GM21528 (cell line): ENCODE measurements at regions not wholly inside any gene's neighbourhood (a gene's known extent, or its start where the extent isn't known, plus 50 kb on each side); places are given as distances from the start of the nearest gene placed in this dataset.

Source experiments
- ATAC-seq: cut with Tn5 transposase; IDR thresholded peaks from one replicate; pipeline ENCODE4 v1.9.1; 2021; ENCODE audit warnings: mild to moderate bottlenecking, moderate library complexity; ENCODE audit not compliant: unreplicated experiment, low FRiP score

DNA sequence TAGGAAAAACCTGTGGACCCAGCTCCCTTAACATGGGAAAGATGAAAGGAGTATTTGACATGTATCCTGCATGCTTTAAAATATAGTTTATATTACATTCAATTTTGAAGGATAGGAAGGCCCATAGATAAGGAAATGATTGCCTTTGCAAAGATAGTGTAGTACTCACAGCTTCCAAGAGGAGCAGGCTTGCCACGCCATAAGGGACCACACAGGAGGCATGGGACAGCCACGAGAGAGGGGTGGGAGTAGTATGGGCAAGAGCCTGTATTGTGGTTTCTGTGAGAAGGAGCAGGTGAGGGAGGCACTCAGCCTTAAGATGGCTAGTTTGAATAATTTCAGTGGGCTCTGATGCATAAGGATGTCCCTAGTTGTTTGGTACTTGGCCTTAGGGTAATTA is 740.3 kb downstream of the SATB2 start:
- ATAC-seq = no peak

DNA sequence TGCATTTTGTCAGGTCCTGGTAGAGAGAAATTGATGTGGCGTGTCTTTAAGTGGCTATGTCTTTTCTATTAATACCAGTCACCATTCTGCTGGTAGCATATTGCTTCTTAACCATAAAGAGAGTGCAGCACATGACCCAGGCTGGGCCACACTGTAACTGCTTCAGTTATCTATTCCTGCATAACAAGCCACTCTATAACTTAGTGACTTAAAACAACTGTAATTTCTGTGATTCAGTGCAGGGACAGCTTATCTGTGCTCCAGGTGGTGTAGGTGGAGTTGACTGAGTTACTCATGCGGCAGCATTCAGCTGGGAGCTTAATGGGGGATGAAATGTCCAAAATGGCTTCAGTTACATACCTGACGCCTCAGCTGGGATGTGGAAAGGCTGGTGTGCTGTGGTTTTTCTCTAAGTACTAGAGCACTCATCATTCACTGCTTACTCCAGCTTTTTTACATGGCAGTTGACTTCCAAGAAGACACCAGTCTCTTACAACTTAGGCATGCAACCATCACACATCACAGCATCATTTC is 742.4 kb downstream of the SATB2 start:
- ATAC-seq = no peak

- no peak for ATAC-seq
Measured at GRCh38 chr2:198712485-198712884, 745.3 kb downstream of the SATB2 start.

- ATAC-seq = no peak
Measured at GRCh38 chr2:198711484-198711883, 746.3 kb downstream of the SATB2 start.

DNA sequence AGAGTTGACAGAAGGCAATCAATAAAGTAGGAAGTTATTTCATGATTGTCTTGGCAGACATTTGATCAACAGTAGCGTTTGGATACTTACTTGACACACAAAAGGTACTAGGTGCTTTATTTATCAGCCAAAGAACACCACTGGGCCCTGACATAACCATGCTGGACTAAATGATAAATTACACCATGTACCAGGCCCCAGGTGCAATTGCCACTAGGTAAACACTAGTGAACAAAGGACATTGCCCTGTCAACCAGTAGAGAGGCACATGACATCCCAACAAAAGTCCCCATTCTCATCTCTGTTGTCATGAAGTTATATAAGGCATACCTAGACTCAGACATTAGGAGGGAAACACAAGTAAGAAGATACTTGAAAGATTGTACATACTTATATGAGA is 747.2 kb downstream of the SATB2 start:
- no peak for ATAC-seq

DNA sequence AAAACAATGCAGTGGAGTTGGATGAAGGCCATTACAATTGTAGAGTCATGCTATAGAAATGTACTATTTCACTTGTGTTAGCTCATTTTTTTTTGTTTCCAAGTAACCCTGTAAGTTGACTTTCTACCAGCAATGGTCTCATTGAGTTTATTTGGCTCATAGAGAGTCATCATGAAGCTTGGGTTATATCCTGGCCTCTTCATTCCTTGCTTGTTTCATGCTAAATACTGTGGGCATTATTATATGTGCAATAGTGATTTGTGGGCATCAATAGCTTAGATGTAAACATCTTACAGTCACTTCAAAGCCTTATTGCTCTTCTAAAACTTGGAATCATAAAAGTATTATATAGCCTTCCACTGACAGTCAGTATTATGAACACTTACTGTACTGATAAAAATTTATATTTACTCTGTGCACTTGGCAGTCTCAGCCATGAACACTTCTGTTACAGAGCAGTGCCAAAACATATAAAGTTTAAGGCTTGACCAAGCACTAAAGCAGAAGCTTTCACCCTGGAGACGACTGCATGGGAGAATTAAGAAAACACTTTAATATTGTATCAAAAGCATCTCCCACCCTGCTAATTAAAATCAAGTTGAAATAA is 751.2 kb downstream of the SATB2 start:
- ATAC-seq = no peak

GRCh38 chr2:198703281-198703680 is 754.5 kb downstream of the SATB2 start:
- ATAC-seq = no peak

DNA sequence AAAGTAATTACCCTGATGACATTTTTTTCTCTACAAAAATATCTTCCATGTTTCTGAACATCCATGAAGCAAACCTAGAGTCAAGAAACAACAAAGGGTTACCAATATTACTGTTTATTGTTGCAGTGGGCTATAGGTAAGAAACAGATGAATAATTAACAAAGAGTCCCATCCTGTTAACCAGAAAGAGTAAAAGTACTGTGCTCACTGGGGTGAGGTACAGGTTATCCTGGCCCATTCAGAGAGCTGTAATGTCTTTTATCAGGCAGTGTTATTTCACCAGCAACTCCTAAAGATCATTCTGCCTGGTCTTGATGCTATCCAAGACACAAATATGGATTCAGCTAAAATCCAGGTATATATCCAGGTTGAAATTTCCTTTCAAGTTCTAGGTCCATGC is 754.9 kb downstream of the SATB2 start:
- ATAC-seq = no peak

DNA sequence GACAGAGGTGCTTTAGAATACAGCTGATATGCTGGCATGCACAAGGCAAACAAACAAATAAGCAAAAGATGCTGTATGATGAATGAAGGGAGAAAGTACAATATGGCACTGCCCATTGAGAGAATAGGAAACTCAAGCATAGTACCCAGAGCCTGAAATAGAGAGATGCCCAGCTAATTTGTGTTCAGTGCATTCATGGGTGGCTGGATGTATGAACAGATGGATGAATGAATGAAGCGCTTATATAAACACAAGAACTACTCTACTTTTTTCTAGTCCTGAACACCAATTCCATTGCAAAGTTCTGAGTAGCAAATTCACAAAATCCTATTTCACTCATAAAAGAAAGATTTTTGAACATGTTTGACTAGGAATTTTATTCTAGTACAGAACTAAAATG is 756.3 kb downstream of the SATB2 start:
- no peak for ATAC-seq

GRCh38 chr2:198700319-198700718 is 757.4 kb downstream of the SATB2 start:
- ATAC-seq = no peak

DNA sequence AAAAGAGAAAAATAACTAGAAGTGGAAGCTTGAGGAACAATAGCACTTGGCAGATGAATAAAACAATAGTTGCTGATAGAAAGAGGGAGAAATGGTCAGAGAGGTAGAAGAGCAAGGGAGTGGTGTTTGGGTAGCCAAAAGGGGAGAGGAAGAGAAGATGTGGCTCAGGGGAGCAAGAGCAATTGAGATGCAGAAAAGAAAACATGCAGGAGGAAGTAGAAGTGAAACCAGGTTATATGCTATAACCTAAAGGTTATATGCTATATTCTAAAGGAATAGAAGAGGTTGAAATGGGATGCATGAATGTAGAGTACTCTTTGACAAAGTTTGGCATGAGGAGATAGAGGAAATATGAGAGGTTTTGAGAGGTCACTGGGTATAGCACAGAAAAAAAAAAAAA is 759.5 kb downstream of the SATB2 start:
- ATAC-seq = no peak

- ATAC-seq = no peak
Measured at GRCh38 chr2:198697794-198698193, 759.9 kb downstream of the SATB2 start.

- ATAC-seq = no peak
Measured at GRCh38 chr2:198697218-198697617, 760.5 kb downstream of the SATB2 start.

DNA sequence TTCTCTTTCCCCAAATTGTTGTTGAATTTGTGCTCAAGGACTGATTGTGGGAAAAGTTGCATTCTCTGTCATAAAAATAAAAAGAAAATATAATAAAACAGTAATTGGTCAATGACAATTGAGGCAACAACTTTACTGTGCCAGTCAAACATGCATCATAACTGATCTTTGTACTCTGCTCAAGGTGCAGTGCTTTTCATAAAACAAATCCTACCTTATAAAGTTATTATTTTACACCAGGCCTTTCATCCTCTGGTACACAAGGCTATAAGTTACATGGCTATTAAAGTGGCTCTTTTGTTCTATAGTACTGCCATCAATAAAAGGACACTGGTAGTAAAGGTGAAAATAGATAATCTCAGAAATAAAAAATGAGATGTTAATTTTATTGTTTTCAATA is 761.9 kb downstream of the SATB2 start:
- no peak for ATAC-seq

DNA sequence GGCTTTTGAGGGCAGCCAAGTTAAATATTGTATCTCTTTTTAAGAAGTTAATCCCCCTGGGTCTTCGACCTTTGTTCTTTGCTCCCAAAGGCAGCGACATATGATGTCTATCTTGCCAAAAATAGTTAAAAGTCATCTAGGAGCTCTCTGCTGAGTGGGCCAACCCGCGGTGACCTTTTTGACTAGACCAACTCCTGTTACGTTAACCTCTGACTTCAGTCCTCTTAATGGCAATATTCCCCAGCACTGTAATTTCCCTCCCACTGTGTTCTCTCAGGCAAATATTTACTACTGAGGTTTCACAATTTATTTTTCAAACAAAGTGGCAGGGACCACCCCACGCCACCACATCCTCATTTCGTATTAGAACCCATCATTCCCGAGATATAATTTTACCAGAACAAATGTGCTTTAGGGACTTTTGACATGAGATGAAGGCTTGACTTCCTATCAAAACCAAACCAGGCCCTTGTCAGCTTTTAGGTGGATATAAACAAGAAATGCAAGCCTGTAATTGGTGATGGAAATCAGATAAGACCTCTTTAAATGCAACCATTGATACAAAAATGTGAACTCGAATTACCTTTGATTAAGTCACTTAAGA is 764.7 kb downstream of the SATB2 start:
- ATAC-seq = no peak

GRCh38 chr2:198691236-198691635 is 766.5 kb downstream of the SATB2 start:
- ATAC-seq = no peak

GRCh38 chr2:198664321-198664720 is 793.4 kb downstream of the SATB2 start:
- ATAC-seq = no peak

DNA sequence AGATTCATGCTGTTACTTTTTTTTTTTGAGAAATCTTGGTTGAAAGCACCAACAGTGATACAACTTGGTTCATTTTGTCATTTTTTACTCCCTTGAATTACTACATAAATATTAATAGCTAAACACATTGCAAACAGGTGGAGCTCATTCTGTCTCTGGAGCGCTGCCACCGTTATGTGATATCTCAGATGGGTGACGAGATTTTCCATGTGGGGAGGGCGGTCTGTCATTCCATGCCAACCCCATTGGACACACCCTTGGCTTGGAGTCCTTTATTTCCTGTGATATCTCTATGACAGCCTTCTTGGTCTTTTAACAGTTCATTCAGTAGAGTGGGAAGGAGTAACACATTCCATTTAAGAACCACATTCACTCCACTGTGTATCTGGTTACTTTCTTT is 794.8 kb downstream of the SATB2 start:
- no peak for ATAC-seq

DNA sequence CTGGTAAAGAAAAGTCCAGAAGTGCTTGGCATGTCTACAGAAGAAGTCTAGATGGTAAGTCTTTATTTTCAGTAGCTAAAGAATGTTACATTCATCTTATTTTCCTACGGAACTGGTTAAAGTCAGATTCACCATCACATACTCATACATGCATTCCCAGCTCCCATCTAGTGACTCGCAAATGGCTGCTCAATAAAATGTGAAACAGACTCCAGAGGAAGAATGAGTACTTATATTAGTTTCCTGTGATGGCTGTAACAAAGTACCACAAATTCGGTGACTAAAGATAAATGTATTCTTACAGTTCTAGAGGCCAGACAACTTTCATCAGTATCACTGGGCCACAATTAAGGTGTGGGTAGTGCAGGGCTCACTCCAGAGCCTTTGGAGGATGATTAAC is 797.2 kb downstream of the SATB2 start:
- no peak for ATAC-seq

DNA sequence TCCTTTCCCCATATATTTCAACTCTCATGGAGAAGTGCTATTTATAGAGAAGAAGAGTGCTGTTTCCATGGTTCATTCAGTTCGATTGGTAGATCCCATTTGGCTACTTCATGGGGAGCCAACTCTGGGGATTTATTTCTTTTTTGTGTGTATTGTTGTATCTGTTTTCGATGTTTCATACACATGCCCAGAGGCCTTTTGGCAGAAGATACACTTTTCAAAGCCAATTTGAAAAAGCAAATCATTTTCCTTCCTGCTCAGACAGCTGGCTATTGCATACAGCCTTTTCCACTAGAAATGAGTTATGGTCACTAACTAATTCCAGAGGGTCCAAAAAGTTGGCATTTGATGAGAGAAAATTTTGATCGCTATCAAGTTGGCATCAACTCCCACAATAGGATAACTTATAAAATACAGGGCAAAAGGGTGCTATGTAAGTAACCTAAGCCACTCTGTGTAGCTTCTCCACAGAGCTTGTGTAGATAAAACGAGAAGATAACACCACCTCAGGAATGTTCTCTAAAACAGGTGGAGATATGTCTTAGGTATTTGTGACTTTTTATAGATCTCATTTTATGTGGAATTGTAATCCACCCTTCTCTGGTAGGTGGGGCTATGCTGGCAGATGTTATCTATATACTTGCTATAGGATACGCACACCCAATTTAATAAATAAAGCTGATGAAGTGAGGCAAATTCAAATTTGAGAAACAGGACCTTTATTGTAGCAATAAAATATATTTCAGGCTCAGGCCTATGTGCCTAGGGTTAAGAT is 798.5 kb downstream of the SATB2 start:
- ATAC-seq = no peak

GRCh38 chr2:198657512-198658121 is 800.1 kb downstream of the SATB2 start:
- no peak for ATAC-seq
